GM12891 (cell line): ENCODE measurements at regions not wholly inside any gene's neighbourhood (a gene's known extent, or its start where the extent isn't known, plus 50 kb on each side); places are given as distances from the start of the nearest gene placed in this dataset.

Experiments
- PAX5 ChIP-seq: IDR thresholded peaks from 2 replicates; pipeline ENCODE4 v1.6.1; 2011; ENCODE audit warnings: low read length, moderate library complexity, mild to moderate bottlenecking; ENCODE audit not compliant: insufficient read depth, severe bottlenecking
- POLR2A ChIP-seq: IDR thresholded peaks from 2 replicates; pipeline ENCODE4 v1.6.1; 2011; ENCODE audit warnings: low read depth, low read length, control low read depth
- POLR2AphosphoS5 ChIP-seq: IDR thresholded peaks from 2 replicates; pipeline ENCODE4 v1.6.1; 2011; ENCODE audit warnings: low read depth, low read length, control low read depth
- POU2F2 ChIP-seq: IDR thresholded peaks from 2 replicates; pipeline ENCODE4 v1.6.1; 2011; ENCODE audit warnings: low read depth, mild to moderate bottlenecking, control low read depth, low read length, moderate library complexity
- SPI1 ChIP-seq: IDR thresholded peaks from 2 replicates; pipeline ENCODE4 v1.6.1; 2011; ENCODE audit warnings: low read depth, low read length, control low read depth
- TAF1 ChIP-seq: IDR thresholded peaks from 2 replicates; pipeline ENCODE4 v1.6.1; 2011; ENCODE audit warnings: low read depth, low read length, control low read depth

DNA sequence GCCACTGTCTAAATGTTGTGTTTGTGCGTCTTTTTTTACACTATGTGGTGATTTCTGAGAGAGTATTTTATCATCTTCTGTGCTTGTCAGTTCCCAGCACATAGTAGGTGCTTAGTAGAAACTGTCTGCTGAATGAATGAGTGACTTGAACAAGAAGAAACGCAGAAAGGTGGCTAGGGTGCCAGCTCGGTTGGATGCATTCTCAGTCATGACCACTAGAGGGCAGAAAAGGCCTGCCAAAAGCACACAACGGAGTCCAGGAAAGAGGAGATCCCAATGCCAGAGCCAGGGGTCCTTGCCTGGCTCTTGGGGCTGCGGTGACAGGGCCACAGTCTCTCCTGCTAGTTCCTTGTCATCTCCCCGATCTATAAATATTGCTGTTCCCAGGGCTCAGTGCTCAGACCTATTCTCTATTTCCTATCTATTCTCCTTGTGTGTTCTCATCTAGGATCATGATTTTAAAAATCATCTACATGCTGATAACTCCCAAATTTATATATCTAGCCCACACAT lies 57.3 kb upstream of the CCL1 start:
- TF ChIP-seq POLR2A = no peak
- no peak for TF ChIP-seq TAF1
- no peak for TF ChIP-seq SPI1
- no peak for TF ChIP-seq POLR2AphosphoS5
- TF ChIP-seq PAX5 = no peak
- TF ChIP-seq POU2F2 = no peak
